OCI-LY3 (cell line): ENCODE measurements at regions not wholly inside any gene's neighbourhood (a gene's known extent, or its start where the extent isn't known, plus 50 kb on each side); places are given as distances from the start of the nearest gene placed in this dataset.
"Not testable (repeated sequence)": the region's sequence is repeated elsewhere in the genome, so short reads cannot be mapped to it uniquely, and the experiment has no call there.

ENCODE experiments used
- EZH2phosphoT487 ChIP-seq: fragments of 200-600 bp; shearing (Covaris generic); IDR thresholded peaks from 2 replicates; pipeline ENCODE4 v1.6.1; 2018; ENCODE audit warnings: antibody characterized with exemption, mixed run types, low read depth
- TF ChIP-seq, protein P1 (sequence below): fragments of 200-600, 300-600 bp; sonication (generic); IDR thresholded peaks from 2 replicates; pipeline ENCODE4 v1.5.1; 2014; ENCODE audit warnings: antibody characterized with exemption, low read length, low read depth

DNA sequence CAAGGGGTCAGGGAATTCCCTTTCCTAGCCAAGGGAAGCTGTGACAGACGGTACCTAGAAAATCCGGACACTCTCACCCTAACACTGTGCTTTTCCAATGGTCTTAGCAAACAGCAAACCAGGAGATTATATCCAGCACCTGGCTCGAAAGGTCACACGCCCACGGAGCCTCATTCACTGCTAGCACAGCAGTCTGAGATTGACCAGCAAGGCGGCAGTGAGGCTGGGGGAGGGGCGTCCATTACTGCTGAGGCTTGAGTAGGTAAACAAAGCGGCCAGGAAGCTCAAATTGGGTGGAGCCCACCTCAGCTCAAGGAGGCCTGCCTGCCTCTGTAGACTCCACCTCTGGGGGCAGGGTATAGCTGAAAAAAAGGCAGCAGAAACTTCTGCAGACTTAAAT is 447.3 kb downstream of the RSL24D1 start:
- TF ChIP-seq, protein P1, sequence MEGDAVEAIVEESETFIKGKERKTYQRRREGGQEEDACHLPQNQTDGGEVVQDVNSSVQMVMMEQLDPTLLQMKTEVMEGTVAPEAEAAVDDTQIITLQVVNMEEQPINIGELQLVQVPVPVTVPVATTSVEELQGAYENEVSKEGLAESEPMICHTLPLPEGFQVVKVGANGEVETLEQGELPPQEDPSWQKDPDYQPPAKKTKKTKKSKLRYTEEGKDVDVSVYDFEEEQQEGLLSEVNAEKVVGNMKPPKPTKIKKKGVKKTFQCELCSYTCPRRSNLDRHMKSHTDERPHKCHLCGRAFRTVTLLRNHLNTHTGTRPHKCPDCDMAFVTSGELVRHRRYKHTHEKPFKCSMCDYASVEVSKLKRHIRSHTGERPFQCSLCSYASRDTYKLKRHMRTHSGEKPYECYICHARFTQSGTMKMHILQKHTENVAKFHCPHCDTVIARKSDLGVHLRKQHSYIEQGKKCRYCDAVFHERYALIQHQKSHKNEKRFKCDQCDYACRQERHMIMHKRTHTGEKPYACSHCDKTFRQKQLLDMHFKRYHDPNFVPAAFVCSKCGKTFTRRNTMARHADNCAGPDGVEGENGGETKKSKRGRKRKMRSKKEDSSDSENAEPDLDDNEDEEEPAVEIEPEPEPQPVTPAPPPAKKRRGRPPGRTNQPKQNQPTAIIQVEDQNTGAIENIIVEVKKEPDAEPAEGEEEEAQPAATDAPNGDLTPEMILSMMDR: not testable (repeated sequence)
- TF ChIP-seq EZH2phosphoT487: not testable (repeated sequence)
